RKO (cell line): ENCODE measurements at regions not wholly inside any gene's neighbourhood (a gene's known extent, or its start where the extent isn't known, plus 50 kb on each side); places are given as distances from the start of the nearest gene placed in this dataset.
A peak's percentile ranks its signal among the peaks of the same experiment; 100 is the strongest.
"Not testable (repeated sequence)": the region's sequence is repeated elsewhere in the genome, so short reads cannot be mapped to it uniquely, and the experiment has no call there.

Source experiments
- DNase-seq: peaks from one replicate; pipeline ENCODE4 v3.0.0-alpha.2; 2016; ENCODE audit warnings: low spot score

DNA sequence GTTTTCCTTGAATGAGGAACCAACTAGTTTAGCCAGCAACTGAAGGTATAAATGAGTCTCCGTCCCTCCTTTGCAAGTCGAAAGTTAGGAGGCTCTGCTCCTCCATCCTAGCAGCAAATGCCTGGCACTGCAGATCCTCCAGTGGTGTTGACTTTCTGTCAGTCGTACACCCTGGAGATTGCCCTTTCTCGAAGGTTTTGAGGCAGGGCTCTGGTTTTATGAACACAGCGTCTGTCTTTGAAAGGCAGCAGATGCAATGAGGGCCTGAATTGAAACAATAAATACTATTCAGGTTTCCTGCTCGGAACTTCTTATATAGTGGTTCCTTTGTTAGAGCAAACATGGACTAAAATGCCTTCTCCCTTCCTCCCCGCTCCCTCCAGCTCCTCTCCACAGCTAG is 284.0 kb downstream of the TMEM38B start:
- DNase-seq: no peak

DNA sequence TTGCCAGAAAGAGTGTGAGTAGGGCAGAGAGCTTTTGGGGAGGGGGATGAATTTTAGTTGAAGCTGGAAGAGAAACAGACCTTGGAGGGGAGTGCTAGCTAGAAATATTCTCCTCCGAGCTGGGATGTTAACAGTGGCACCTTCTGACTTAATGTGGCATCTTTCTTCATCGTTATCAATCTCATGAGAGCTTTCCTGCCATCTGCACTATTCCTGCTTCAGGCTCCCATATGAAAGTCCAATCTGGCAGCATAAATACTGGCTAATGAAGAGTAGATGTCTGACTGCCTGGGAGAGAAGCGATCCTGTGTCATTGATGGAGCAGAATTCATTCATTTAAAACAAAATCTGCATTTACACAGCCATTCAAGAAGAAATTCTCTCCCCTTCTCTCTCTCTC is 284.5 kb downstream of the TMEM38B start:
- no peak for DNase-seq

DNA sequence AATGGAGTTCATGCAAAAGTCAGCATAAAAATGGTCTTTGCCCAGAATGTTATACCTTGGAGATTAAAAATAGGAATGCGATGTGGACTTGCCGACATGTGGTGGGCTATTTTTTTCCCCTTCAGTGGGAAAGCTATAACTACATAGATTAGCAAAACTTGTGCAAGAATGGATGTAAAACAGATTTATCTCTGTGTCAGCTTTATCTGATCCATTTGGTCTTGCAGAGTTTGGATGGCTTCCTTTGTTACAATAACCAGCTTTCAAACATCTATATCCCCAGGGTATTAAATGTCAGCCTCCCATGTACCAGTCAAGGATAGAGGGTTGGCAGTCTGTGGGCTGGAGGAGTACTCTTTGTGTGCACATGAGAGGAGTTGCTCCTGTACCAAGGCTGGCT is 284.9 kb downstream of the TMEM38B start:
- no peak for DNase-seq

DNA sequence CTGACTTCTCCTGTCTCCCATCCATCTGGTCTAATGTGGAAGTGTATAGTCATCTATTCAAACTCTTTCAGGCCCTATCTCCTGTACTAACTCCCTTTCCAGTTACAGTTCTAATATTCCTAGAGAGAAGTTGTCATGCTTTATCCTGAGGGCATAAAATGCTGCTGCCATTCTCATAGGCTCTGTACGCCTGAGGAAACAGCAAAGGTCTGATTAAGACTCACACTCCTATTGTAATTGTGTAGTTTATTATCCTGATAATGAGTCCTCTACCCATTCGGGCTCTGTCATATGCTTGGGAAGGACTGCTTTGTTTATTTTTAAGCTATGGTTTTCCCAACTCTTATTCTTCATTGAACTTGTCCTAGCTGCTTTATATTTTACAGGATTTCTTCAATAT is 290.4 kb downstream of the TMEM38B start:
- no peak for DNase-seq

DNA sequence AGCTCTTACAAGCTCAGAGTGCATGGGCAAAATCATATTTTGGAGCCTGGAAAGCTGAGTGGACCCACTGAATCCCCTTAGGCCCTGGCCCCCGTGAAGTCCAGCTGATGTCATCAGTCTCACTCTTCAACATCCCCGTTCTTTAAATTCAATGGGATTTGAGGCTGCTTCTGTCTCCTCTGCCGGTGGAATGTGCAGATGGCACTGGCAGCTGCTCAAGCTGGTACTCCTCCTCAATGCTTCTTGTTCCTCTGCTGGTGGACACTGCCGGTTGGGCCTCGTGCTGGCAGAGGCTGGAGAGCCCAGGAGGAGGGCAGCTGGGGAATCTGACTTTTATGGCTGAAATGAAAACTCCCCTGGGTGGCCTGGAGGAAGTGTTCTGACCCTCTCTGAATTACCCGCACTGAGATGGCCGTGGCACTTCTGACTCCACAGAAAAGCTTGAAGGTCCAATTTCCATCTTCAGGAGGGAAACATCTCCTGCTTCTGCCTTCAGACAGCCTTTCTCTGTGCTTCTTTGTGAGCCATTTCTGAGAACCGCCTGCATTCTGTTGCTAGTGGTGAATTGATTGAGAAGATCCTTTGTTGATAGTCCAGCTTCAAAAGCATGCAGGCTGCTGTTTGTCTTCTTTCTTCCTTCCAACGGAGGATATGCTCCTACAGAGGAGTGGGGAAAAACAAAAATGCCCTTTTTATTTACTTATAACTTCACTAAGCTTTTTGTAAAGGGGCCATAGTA is 298.9 kb downstream of the TMEM38B start:
- no peak for DNase-seq

DNA sequence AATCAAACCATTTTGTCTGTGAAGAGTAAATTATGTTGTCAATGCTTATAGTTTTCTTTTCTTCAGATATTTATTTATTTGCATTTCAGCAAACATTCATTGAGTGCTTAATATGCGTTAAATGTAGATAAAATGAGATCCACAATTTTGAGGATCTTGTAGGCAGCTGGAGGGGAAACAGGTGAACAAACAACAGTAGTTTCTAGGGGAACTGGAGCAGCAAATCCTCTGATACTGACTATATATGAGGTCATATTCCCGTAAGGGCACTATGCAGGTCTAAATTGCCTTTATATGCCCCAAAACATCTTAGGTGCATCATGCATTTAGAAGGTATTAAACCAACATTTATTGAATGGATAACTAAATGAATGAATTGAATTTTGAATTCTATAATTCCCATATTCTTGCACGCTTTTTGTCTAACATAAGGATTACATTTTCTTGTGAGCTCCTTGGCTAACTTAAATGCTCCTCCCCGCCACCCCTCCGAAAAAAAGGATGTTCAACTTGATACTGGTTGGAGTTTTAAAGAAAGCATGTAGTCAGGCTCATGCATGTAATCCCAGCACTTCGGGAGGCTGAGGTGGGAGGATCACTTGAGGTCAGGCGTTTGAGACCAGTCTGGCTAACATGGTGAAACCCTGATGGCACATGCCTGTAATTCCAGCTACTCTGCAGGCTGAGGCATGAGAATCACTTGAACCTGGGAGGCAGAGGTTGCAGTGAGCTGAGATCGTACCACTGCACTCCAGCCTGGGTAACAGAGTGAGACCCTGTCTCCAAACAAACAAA is 299.8 kb downstream of the TMEM38B start:
- no peak for DNase-seq

DNA sequence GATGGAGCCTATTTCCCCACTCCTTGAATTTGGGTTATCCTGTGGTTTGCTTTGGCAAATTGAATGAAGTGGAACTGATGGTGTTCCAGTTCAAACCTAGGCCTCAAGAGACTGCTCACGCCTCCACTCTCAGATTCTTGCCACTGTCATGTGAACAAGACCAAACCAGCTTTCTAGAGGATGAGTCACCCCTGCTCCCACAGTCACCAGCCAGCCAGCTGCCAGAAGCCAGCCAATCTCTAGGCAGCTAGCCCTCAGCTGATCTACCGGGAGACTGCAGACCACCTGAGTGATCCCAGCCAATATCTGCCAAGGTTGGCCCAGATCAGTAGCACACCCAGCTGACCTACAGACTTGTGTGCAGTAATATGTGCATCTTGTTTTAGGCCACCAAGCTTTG is 300.6 kb downstream of the TMEM38B start:
- peak; percentile 63 for DNase-seq

DNA sequence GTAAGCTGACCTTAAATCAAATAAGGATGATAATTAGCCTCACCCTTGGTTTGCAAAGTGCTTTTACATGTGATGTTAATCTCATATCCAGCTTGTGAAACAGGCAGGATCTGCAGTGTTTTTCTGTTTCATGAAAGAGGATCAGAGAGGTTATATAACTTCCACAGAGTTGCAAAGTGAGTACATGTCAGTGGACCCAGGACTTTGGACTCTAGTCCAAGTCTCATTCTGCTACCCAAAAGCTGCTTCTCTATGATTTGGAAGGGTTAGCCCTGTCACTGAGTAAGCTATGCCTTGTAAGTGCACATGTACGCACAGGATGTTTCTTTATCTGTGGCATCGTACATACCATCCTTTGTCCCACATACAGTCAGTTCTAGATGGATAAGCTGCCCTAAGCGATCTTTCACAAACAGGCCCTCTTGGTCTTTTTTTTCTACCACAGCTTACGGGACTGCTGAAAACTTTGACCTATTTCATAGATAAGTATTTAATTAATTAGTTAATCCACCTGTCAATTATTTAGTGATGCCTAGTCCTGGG is 322.9 kb downstream of the TMEM38B start:
- no peak for DNase-seq

DNA sequence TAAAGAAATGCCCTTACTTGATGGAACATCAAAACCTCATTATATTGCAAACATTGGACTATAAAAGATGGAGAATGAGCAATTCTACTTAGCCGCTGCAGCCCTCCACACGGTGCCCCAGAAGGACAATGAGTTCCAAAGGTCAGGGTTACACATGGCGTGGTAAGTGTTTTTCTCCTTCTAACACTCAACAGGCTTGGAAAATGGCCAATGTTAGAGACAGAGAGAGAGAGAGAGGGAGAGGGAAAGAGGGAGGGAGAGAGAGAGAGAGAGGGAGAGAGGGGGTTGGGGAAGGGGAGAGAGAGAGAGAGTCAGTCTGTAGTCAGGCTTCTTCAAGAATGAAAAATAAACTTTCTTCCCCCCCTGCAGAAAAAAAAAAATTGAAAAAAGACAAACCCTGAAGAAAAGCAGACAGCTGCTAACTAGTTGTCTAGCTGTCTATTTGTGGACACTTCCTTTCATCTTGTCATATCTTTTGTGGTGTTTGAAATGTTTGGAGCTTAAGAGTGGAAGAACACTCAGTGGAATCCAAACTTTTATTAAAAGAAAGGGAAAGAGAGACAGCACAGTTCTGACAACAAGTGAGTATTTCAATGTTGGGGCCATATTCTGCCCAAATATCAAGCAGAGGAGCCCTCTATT is 324.8 kb downstream of the TMEM38B start:
- DNase-seq: no peak

DNA sequence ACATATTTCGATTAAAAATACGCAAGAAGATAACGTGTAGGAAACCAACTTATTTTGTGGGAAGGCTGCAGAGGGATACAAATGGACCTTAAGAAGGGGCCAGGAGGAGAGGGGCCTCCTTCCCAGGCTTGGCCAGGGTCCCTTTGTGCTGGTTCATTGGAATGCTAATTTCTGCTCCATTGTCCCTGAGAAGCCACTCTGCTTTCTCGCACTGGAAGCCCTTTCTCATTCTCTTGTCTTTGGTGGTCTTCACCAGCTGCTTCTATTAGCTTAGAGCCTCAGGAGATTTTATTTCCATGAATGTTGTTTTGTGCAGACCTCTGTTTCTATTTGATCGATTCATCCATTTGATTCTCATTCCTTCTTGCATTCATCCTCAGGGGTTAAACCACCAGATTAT is 325.4 kb downstream of the TMEM38B start:
- DNase-seq: no peak

DNA sequence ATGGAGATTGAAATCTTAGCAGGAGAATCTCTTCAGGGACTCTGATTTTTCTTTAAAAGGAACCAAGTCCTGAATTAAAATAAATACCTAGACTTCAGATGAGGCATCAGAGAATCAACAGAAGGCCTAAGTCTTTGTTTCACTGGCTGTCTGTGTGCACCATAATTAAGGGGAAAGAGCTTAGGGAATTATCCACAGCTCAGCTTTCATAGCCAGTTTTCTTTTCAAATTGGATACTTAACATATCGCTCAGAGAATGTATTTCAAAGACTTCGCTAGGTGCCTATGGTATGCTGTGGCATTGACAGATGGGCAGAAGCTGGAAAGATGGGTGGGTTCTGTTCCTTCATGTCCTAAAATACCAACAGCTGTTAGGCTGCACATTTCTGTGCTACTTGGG is 325.8 kb downstream of the TMEM38B start:
- DNase-seq: no peak

DNA sequence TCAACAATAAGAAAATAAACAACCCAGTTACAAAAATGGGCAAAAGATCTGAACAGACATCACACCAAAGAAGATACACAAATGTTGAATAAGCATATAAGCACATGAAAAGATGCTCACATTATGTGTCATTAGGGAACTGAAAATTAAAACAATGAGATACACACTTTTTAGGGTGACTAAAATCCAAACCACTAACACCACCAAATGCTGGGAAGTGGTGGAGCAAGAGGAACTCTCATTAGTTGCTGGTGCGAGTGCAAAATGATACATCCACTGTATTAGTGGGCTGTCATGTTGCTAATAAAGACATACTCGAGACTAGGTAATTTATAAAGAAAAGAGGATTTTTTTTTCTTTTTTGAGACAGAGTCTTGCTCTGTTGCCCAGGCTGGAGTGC is 329.1 kb downstream of the TMEM38B start:
- no peak for DNase-seq

DNA sequence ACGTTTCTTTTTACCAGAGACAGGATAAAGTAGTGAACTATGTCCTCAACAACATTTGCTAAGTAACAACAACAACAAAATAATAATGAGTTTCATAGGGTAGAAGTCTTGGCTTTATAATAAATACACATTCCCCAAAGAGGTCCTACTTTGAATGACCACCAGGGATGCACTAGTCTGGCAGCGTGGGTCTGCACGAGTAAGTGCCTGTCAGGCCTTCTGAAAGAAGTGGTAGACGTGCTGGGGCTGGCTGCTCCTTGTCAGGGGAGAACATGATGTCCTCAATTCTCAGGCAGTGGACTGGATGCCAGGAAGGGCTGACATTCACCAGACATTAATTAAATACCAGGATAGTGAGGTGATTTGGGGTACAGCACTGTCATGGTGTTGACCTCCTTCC is 331.1 kb downstream of the TMEM38B start:
- DNase-seq: peak; percentile 8

DNA sequence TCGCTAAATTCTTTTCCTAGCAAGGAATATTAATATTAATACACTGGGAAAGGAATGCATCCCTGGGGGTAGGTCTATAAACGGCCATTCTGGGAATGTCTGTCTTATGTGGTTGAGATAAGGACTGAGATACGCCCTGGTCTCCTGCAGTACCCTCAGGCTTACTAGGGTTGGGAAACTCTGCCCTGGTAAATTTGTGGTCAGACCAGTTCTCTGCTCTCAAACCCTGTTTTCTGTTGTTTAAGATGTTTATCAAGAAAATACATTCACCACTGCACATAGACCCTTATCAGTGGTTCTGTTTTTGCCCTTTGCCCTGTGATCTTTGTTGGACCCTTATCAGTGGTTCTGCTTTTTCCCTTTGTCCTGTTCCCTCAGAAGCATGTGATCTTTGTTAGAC is 335.8 kb downstream of the TMEM38B start:
- not testable (repeated sequence) for DNase-seq

DNA sequence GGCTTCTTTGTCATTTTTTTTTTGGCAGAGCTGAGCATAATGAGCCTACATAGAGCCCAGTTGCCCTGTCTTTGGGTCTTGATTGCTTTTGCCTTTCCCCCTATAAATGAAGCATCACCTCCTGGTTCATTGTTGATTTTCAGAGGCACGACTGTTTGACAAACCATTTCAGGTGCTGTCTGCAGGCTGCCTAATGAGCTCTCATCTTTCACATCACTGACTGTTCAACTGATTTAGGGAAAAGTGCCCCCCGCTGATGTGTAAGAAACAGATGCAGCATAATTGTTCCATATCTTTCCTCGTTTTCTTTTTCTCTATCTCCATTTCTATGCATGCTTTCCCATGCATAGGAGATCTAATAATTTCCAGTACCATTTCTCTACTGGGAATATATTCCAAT is 338.6 kb downstream of the TMEM38B start:
- no peak for DNase-seq

DNA sequence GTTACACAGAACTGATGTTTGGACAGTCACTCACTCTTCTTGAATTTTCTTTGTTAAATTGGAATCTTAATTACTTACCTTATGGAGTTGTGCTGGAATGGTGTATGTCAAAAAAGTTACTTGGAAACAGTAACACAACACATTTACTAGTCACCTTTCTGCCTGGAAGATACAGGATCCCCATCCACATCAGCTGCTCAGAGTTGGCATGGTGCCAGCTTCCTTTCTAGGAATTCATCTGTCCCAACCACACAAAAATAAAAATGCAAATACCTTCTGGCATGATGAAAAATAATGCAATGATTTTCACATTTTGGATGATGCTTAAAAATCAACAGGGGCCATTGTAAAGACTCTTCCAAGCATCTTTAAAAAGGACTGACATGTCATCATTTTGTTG is 341.5 kb downstream of the TMEM38B start:
- DNase-seq: no peak

DNA sequence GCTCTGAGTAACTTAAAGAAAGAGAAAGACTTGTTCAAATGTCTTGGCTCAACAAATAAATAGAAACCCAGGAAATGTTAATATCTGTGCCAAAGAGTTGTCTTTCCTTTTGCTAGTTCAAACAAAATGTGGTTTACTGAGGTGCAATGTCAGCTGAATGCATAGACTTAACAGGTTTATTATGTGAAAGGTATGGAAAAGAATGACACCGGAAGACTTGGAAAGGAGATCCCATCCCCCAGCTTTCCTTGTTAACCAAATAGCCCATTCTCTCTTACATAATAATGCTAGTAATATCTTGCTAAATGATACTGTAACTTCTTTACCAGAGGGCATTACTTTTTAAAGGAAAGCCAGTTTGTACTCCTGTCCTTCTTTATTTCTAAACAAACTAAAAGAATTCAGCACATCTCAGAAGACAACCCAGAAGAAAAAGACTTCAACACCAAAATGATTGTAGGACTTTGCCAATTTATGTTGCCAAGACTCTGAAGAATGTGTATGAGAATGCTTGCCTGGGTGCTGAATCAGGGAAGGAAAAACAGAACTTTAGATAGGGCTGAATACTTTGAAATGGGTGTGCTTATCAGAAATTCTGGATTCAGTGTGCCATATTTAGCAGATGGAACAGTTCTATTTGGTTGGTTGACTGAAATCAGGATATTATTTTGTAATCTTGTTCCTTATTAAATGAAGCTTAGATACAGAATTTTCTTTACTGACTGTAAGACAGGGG is 344.1 kb downstream of the TMEM38B start:
- DNase-seq: no peak

DNA sequence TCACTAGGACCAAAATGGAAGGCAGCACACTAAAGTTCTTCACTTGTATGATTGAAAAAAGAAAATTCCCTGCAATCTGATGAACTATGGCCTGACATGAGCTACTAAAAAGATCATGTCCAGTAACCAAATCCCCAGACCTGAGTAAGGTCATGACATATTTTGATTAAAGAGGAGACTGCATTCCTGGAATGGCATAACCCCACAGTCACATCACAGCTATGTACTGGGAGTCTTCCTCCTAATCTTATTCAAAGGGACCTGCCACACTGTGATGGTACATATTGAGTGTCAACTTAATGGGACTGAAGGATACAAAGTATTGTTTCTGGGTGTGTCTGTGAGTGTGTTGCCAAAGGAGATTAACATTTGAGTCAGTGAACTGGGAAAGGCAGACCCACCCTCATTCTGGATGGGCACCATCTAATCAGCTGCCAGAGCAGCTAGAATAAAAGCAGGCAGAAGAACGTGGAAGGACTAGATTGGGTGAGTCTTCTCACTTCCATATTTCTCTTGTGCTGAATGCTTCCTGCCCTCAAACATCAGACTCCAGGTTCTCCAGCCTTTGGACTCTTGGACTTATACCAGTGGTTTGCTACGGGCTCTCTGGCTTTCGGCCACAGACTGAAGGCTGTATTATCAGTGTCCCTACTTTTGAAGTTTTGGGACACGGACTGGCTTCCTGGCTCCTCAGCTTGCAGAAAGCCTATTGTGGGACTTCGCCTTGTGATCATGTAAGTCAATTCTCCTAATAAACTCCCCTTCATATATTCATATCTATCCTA is 345.0 kb downstream of the TMEM38B start:
- no peak for DNase-seq

DNA sequence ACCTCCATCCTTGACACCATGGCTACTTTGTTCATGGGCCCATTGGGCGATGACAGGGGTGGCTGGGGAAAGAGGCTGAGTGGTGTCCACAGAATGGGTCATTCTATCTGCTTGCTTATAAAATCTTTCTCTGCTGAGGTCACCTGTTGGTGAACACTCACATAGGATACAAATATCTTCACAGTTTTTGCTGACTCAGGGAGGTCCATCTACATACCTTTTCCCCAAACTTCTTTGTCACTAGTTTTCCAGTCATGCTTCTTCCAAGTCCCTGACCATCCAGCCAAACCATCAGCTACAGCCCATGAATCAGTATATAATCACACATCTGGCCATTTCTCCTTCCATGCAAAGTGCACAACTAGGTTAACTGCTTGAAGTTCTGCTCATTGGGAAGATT is 347.6 kb downstream of the TMEM38B start:
- not testable (repeated sequence) for DNase-seq

DNA sequence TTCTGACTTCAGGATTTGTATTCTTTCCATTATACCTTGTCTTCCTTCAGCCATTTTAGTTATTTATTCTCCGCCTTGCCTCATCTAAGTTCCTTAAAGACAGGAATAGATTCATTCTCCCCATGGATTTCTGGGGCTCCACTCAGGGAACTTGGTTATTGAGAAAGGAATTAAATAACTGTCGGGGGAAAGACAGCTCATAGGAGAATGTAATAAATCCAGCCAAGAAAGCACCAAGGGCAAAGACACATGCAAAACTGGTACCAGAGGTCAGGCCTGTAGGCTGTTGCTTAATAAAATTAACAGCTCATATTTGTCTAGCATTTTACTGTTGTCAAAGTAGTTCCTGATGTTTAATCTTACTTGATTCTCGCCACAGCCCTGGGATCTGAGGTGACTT is 357.2 kb downstream of the TMEM38B start:
- DNase-seq: no peak

DNA sequence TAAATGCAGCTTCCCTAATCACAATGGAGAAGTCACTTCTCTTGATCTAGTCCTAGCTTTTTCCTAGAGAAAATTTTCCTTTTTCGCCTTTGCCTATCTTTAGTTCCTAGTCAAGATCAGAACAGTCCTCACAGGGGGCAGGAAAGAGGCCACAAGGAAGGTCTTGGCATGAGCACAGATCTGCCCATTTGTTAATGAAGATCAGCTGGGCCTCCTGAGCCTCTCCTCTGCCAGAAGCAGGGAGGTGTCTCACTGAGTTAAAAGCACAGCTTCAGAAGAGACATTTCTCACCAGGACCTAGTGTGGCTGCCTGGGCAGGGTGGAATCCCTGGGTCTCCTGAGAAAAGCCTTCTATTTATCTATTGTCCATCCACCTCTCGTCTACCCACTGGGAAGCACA is 357.8 kb downstream of the TMEM38B start:
- DNase-seq: no peak
